ENCODE measurements at regions not wholly inside any gene's neighbourhood (a gene's known extent, or its start where the extent isn't known, plus 50 kb on each side); places are given as distances from the start of the nearest gene placed in this dataset.

DNA sequence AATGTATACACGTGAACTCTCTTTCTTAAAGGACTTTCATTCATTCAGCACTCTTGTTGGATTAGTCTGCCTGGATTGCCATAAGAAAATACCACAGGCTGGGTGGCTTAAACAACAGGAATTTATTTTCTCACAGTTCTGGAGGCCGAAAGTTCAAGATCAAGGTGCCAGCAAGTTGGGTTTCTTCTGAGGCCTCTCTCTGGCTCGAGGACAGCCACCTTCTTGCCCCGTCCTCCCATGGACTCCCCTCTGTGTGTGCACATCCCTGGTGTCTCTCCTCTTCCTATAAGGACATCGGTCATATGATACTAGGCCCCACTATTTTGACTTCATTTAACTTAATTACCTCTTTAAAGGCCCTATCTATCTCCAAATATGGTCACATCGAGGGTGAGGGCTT lies 110.4 kb upstream of the BMPER start:
- TF ChIP-seq, protein P1, sequence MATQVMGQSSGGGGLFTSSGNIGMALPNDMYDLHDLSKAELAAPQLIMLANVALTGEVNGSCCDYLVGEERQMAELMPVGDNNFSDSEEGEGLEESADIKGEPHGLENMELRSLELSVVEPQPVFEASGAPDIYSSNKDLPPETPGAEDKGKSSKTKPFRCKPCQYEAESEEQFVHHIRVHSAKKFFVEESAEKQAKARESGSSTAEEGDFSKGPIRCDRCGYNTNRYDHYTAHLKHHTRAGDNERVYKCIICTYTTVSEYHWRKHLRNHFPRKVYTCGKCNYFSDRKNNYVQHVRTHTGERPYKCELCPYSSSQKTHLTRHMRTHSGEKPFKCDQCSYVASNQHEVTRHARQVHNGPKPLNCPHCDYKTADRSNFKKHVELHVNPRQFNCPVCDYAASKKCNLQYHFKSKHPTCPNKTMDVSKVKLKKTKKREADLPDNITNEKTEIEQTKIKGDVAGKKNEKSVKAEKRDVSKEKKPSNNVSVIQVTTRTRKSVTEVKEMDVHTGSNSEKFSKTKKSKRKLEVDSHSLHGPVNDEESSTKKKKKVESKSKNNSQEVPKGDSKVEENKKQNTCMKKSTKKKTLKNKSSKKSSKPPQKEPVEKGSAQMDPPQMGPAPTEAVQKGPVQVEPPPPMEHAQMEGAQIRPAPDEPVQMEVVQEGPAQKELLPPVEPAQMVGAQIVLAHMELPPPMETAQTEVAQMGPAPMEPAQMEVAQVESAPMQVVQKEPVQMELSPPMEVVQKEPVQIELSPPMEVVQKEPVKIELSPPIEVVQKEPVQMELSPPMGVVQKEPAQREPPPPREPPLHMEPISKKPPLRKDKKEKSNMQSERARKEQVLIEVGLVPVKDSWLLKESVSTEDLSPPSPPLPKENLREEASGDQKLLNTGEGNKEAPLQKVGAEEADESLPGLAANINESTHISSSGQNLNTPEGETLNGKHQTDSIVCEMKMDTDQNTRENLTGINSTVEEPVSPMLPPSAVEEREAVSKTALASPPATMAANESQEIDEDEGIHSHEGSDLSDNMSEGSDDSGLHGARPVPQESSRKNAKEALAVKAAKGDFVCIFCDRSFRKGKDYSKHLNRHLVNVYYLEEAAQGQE (IDR thresholded peaks at IDR 0.05; ENCODE audit: borderline replicate concordance in 1 of 2, low read depth in 1 of 2, low read length in 2 of 2), result no peak
- TF ChIP-seq RNF2 (conservative IDR thresholded peaks at IDR 0.05; ENCODE audit: low read depth), result no peak
- TF ChIP-seq ZNF225 (CRISPR knock-in tag; IDR thresholded peaks at IDR 0.05), result no peak
- TF ChIP-seq HIVEP1 (CRISPR knock-in tag; IDR thresholded peaks at IDR 0.05), result no peak
- TF ChIP-seq, protein P2, sequence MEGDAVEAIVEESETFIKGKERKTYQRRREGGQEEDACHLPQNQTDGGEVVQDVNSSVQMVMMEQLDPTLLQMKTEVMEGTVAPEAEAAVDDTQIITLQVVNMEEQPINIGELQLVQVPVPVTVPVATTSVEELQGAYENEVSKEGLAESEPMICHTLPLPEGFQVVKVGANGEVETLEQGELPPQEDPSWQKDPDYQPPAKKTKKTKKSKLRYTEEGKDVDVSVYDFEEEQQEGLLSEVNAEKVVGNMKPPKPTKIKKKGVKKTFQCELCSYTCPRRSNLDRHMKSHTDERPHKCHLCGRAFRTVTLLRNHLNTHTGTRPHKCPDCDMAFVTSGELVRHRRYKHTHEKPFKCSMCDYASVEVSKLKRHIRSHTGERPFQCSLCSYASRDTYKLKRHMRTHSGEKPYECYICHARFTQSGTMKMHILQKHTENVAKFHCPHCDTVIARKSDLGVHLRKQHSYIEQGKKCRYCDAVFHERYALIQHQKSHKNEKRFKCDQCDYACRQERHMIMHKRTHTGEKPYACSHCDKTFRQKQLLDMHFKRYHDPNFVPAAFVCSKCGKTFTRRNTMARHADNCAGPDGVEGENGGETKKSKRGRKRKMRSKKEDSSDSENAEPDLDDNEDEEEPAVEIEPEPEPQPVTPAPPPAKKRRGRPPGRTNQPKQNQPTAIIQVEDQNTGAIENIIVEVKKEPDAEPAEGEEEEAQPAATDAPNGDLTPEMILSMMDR (CRISPR knock-in tag; IDR thresholded peaks at IDR 0.05), result no peak
- TF ChIP-seq SETDB1 (CRISPR knock-in tag; IDR thresholded peaks at IDR 0.05; ENCODE audit: borderline replicate concordance), result no peak
- TF ChIP-seq EP300 (IDR thresholded peaks at IDR 0.05; ENCODE audit: low read depth in 2 of 2, low read length in 2 of 2), result no peak
- TF ChIP-seq EP300 (CRISPR knock-in tag; IDR thresholded peaks at IDR 0.05; ENCODE audit: borderline replicate concordance), result no peak
- no peak for TF ChIP-seq NFE2L2 (IDR thresholded peaks at IDR 0.05; ENCODE audit: low read length)
- TF ChIP-seq, protein P3, sequence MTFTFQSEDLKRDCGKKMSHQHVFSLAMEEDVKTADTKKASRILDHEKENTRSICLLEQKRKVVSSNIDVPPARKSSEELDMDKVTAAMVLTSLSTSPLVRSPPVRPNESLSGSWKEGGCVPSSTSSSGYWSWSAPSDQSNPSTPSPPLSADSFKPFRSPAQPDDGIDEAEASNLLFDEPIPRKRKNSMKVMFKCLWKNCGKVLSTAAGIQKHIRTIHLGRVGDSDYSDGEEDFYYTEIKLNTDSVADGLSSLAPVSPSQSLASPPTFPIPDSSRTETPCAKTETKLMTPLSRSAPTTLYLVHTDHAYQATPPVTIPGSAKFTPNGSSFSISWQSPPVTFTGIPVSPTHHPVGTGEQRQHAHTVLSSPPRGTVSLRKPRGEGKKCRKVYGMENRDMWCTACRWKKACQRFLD (CRISPR knock-in tag; IDR thresholded peaks at IDR 0.05; ENCODE audit: borderline replicate concordance), result no peak
- no peak for TF ChIP-seq CBX1 (IDR thresholded peaks at IDR 0.05; ENCODE audit: low read depth)
- TF ChIP-seq ZNF337 (CRISPR knock-in tag; IDR thresholded peaks at IDR 0.05; ENCODE audit: borderline replicate concordance, low read depth), result no peak
- TF ChIP-seq RFXANK (CRISPR knock-in tag; IDR thresholded peaks at IDR 0.05), result no peak

Measured in HepG2 (cell line).